PFSK-1 (cell line): ENCODE measurements at regions not wholly inside any gene's neighbourhood (a gene's known extent, or its start where the extent isn't known, plus 50 kb on each side); places are given as distances from the start of the nearest gene placed in this dataset.

Source experiments
- FOXP2 ChIP-seq: optimal IDR thresholded peaks from 2 replicates; pipeline ENCODE3; 2011; ENCODE audit warnings: borderline replicate concordance, control low read depth, inconsistent platforms; ENCODE audit not compliant: insufficient read depth; ENCODE audit errors: extremely low read length, extremely low read depth
- POLR2AphosphoS5 ChIP-seq: IDR thresholded peaks from 2 replicates; pipeline ENCODE4 v1.6.1; 2012; ENCODE audit warnings: low read depth, mild to moderate bottlenecking, control low read depth, low read length, moderate library complexity
- REST ChIP-seq, 2 experiments: IDR thresholded peaks; 2 replicates each; pipeline versions ENCODE4 v1.6.1 to v1.8.0; 2011 to 2012; ENCODE audit warnings: low read depth in 2 of 2, low read length in 2 of 2, control low read depth in 1 of 2, inconsistent platforms in 1 of 2, mild to moderate bottlenecking in 1 of 2, moderate library complexity in 1 of 2; ENCODE audit not compliant: insufficient read depth in 1 of 2
- SIN3A ChIP-seq: IDR thresholded peaks from 2 replicates; pipeline ENCODE4 v1.6.1; 2012; ENCODE audit warnings: mild to moderate bottlenecking, low read length, moderate library complexity, borderline replicate concordance; ENCODE audit not compliant: insufficient read depth
- TAF1 ChIP-seq: IDR thresholded peaks from 2 replicates; pipeline ENCODE4 v1.6.1; 2012; ENCODE audit warnings: low read length, control low read depth, borderline replicate concordance; ENCODE audit not compliant: insufficient read depth

- TF ChIP-seq REST (IDR thresholded peaks at IDR 0.05; ENCODE audit: insufficient read depth in 1 of 2, low read depth in 2 of 2, low read length in 2 of 2) (no peak), SIN3A (no peak), TAF1 (no peak), POLR2AphosphoS5 (no peak), FOXP2 (no peak)
Observed at GRCh38 chr16:66196770-66197169, 169.7 kb upstream of the CDH5 start.
